Right lobe of liver (tissue), 6 donors: ENCODE measurements at regions not wholly inside any gene's neighbourhood (a gene's known extent, or its start where the extent isn't known, plus 50 kb on each side); places are given as distances from the start of the nearest gene placed in this dataset.
"Not testable (repeated sequence)": the region's sequence is repeated elsewhere in the genome, so short reads cannot be mapped to it uniquely, and the experiment has no call there.

ENCODE experiments used
- ATAC-seq, 4 donors: fragments of 200-7000 bp; cut with Tn5 transposase; one replicate each; pipeline ENCODE4 v1.9.1; 2020; ENCODE audit warnings: mild to moderate bottlenecking in 4 of 4, moderate library complexity in 4 of 4
- DNase-seq, 3 donors: peaks; one replicate each; pipeline ENCODE4 v3.0.0-alpha.2; 2020
- H3K27ac ChIP-seq, 3 donors: fragments of 200-600 bp; one replicate each; pipeline ENCODE4 v1.8.0; 2022
- H3K27me3 ChIP-seq, 2 donors: fragments of 200-600 bp; one replicate each; pipeline ENCODE4 v1.8.0; 2022
- H3K36me3 ChIP-seq, 4 donors: fragments of 200-600 bp; sonication (generic) in 1 of 4; one replicate each; pipeline versions ENCODE4 v1.5.1 to v1.8.0; 2017 to 2022; ENCODE audit warnings: control low read depth in 1 of 4
- H3K4me1 ChIP-seq, 4 donors: fragments of 200-600 bp; sonication (generic) in 1 of 4; one replicate each; pipeline versions ENCODE4 v1.5.1 to v1.8.0; 2017 to 2022; ENCODE audit warnings: control low read depth in 1 of 4
- H3K4me3 ChIP-seq, 3 donors: fragments of 200-600 bp; one replicate each; pipeline ENCODE4 v1.8.0; 2022
- H3K9me3 ChIP-seq, 4 donors: fragments of 200-600 bp; sonication (generic) in 1 of 4; one replicate each; pipeline versions ENCODE4 v1.5.1 to v1.8.0; 2017 to 2022; ENCODE audit warnings: control low read depth in 1 of 4
- CTCF ChIP-seq, 4 donors: fragments of 200-600 bp in 3 of 4; fragments of 450-650 bp in 1 of 4; IDR thresholded peaks; one replicate each; pipeline versions ENCODE4 v1.5.1 to v1.8.0; 2016 to 2022; ENCODE audit warnings: antibody characterized with exemption in 4 of 4, mild to moderate bottlenecking in 2 of 4
- POLR2A ChIP-seq: fragments of 450-650 bp; IDR thresholded peaks from one replicate; pipeline ENCODE4 v1.6.1; 2017; ENCODE audit warnings: antibody characterized with exemption, mild to moderate bottlenecking
- WGBS: methylation state at CpG from one replicate; pipeline ENCODE4 v1.1.6; 2018; ENCODE audit warnings: low coverage, low lambda C conversion rate; ENCODE audit not compliant: insufficient coverage; ENCODE audit errors: missing lambda C conversion rate; 5-methylcytosine and 5-hydroxymethylcytosine counted together
- intact Hi-C, 2 donors: fragments of 100-400 bp; cut with DNase I; formaldehyde crosslinking; loops; one replicate each; pipeline versions ENCODE4 v1.11.2 to v1.14.1; 2022
- donor health status: DM: no; HTN: yes; CAD: no.
- donor health status: DM: no; HTN: no; CAD: no.
- donor health status: DM: no; HTN: no; CAD: no.
- donor health status: DM: no; HTN: yes; CAD: no.
- donor health status: DM: no; HTN: yes; CAD: no.

GRCh38 chr17:62303476-62303875 is 76.9 kb upstream of the EFCAB3 start:
- no peak overlapping the region for H3K27ac ChIP-seq
- no peak overlapping the region for H3K4me3 ChIP-seq
- no peak for ATAC-seq
- H3K4me1 ChIP-seq, result no peaks in the 10 kb centered on the region
- DNase-seq, result no peak
- H3K9me3 ChIP-seq, result no peaks in the 10 kb centered on the region
- intact Hi-C loops, result no loop called here
- H3K27me3 ChIP-seq, result no peaks in the 10 kb centered on the region
- no peaks in the 10 kb centered on the region for H3K36me3 ChIP-seq
- TF ChIP-seq CTCF (IDR thresholded peaks at IDR 0.05) (no peak), POLR2A (no peak)

- no peak for ATAC-seq
- no peaks in the 10 kb centered on the region for H3K27me3 ChIP-seq
- DNase-seq, result no peak
- no peaks in the 10 kb centered on the region for H3K4me1 ChIP-seq
- intact Hi-C loops, result no loop called here
- H3K36me3 ChIP-seq, result no peaks in the 10 kb centered on the region
- WGBS, result 72% methylated on average over 4 of the region's 4 CpGs
- H3K4me3 ChIP-seq, result no peak overlapping the region
- no peaks in the 10 kb centered on the region for H3K9me3 ChIP-seq
- TF ChIP-seq CTCF (IDR thresholded peaks at IDR 0.05), result no peak
- no peak for TF ChIP-seq POLR2A
- H3K27ac ChIP-seq, result no peak overlapping the region
These were observed 79.7 kb upstream of the EFCAB3 start for GRCh38 chr17:62300697-62301096.

GRCh38 chr17:62275290-62275689 is 105.1 kb upstream of the EFCAB3 start:
- H3K4me3 ChIP-seq, H3K27me3 ChIP-seq, H3K4me1 ChIP-seq, H3K36me3 ChIP-seq, DNase-seq, intact Hi-C loops, ATAC-seq, H3K27ac ChIP-seq, H3K9me3 ChIP-seq: not testable (repeated sequence)
- WGBS, result 90% methylated on average over 2 of the region's 14 CpGs

- H3K36me3 ChIP-seq, H3K27ac ChIP-seq, H3K27me3 ChIP-seq, H3K4me1 ChIP-seq, H3K9me3 ChIP-seq, H3K4me3 ChIP-seq, intact Hi-C loops, ATAC-seq, DNase-seq: not testable (repeated sequence)
- no CpG with 5 or more reads among the region's 12 CpGs for WGBS
These were observed 112.0 kb upstream of the EFCAB3 start for GRCh38 chr17:62268361-62268760.

GRCh38 chr17:62264974-62265373 is 115.4 kb upstream of the EFCAB3 start:
- H3K27ac ChIP-seq, H3K27me3 ChIP-seq, H3K4me1 ChIP-seq, intact Hi-C loops, H3K4me3 ChIP-seq, ATAC-seq, H3K9me3 ChIP-seq, DNase-seq, H3K36me3 ChIP-seq: not testable (repeated sequence)
- WGBS, result no CpG with 5 or more reads among the region's 15 CpGs

GRCh38 chr17:62255791-62256190 is 124.6 kb upstream of the EFCAB3 start:
- DNase-seq, H3K4me3 ChIP-seq, H3K36me3 ChIP-seq, intact Hi-C loops, ATAC-seq, H3K4me1 ChIP-seq, H3K27me3 ChIP-seq, H3K27ac ChIP-seq, H3K9me3 ChIP-seq: not testable (repeated sequence)
- WGBS, result 31% methylated on average over 4 of the region's 6 CpGs

GRCh38 chr17:62242076-62242475 is 138.3 kb upstream of the EFCAB3 start:
- H3K27me3 ChIP-seq, H3K36me3 ChIP-seq, ATAC-seq, H3K9me3 ChIP-seq, DNase-seq, H3K4me3 ChIP-seq, H3K4me1 ChIP-seq, H3K27ac ChIP-seq, intact Hi-C loops: not testable (repeated sequence)
- 24% methylated on average over 7 of the region's 7 CpGs for WGBS

- DNase-seq, H3K9me3 ChIP-seq, H3K36me3 ChIP-seq, H3K4me3 ChIP-seq, H3K4me1 ChIP-seq, ATAC-seq, H3K27me3 ChIP-seq, intact Hi-C loops, H3K27ac ChIP-seq: not testable (repeated sequence)
- WGBS, result 49% methylated on average over 3 of the region's 3 CpGs
These were observed 140.8 kb upstream of the EFCAB3 start for GRCh38 chr17:62239569-62239968.

GRCh38 chr17:62238551-62239338 is 141.6 kb upstream of the EFCAB3 start:
- H3K27ac ChIP-seq, H3K4me3 ChIP-seq, H3K4me1 ChIP-seq, H3K36me3 ChIP-seq, H3K9me3 ChIP-seq, intact Hi-C loops, DNase-seq, ATAC-seq, H3K27me3 ChIP-seq: not testable (repeated sequence)
- WGBS, result 61% methylated on average over 6 of the region's 6 CpGs

GRCh38 chr17:62233822-62234481 is 146.4 kb upstream of the EFCAB3 start:
- DNase-seq, H3K4me3 ChIP-seq, H3K27me3 ChIP-seq, H3K36me3 ChIP-seq, H3K9me3 ChIP-seq, ATAC-seq, H3K4me1 ChIP-seq, H3K27ac ChIP-seq, intact Hi-C loops: not testable (repeated sequence)
- no CpG with 5 or more reads among the region's 2 CpGs for WGBS
